H1 (cell line): ENCODE measurements at regions not wholly inside any gene's neighbourhood (a gene's known extent, or its start where the extent isn't known, plus 50 kb on each side); places are given as distances from the start of the nearest gene placed in this dataset.
A peak's percentile ranks its signal among the peaks of the same experiment; 100 is the strongest.

ENCODE experiments used
- CTCF ChIA-PET: fragments of 300-600 bp; sonication (Branson Sonifier 250); formaldehyde crosslinking; loops from one replicate; lab custom pipeline; 2021; ENCODE audit not compliant: partially characterized antibody; lab: Charles Lee
- POLR2A ChIA-PET: fragments of 300-600 bp; sonication (Branson Sonifier 250); formaldehyde crosslinking; loops from one replicate; lab custom pipeline; 2021; ENCODE audit warnings: inconsistent platforms; ENCODE audit not compliant: partially characterized antibody; lab: Charles Lee
- DNase-seq, 2 experiments: peaks; one replicate each; pipeline versions ENCODE4 v3.0.0 to v3.0.0-alpha.2; 2010 to 2022; ENCODE audit warnings: low spot score in 2 of 2, low read depth in 1 of 2, mixed read lengths in 1 of 2
- FAIRE-seq: peaks from 2 replicates; lab custom pipeline; 2011; peaks lifted over from hg19 to GRCh38; lab: Jason Lieb, UNC
- H2AFZ ChIP-seq: 2 replicates; pipeline ENCODE4 v1.8.1; 2012; ENCODE audit warnings: low read length, inconsistent platforms
- H2AK5ac ChIP-seq: 2 replicates; pipeline ENCODE4 v1.6.1; 2013; ENCODE audit warnings: low read depth, low read length
- H2BK120ac ChIP-seq: replicated peaks from 2 replicates; pipeline ENCODE3; 2013; ENCODE audit warnings: low read depth, low read length, inconsistent platforms
- H2BK12ac ChIP-seq: 2 replicates; pipeline ENCODE4 v1.6.1; 2013; ENCODE audit warnings: low read depth, low read length
- H2BK15ac ChIP-seq: 2 replicates; pipeline ENCODE4 v1.6.1; 2013; ENCODE audit warnings: low read length
- H2BK20ac ChIP-seq: 2 replicates; pipeline ENCODE4 v1.6.1; 2013; ENCODE audit warnings: low read length
- H2BK5ac ChIP-seq: 2 replicates; pipeline ENCODE4 v1.6.1; 2013; ENCODE audit warnings: low read depth, low read length
- H3K14ac ChIP-seq: 2 replicates; pipeline ENCODE4 v1.6.1; 2013; ENCODE audit warnings: inconsistent platforms; ENCODE audit not compliant: insufficient read length
- H3K18ac ChIP-seq: 2 replicates; pipeline ENCODE4 v1.6.1; 2013; ENCODE audit warnings: low read length; ENCODE audit errors: extremely low read depth
- H3K23ac ChIP-seq: 2 replicates; pipeline ENCODE4 v1.6.1; 2013; ENCODE audit warnings: inconsistent platforms; ENCODE audit not compliant: insufficient read length
- H3K23me2 ChIP-seq: 2 replicates; pipeline ENCODE4 v1.6.1; 2013; ENCODE audit warnings: low read depth, low read length
- H3K27ac ChIP-seq: 2 replicates; pipeline ENCODE4 v1.6.1; 2011; ENCODE audit warnings: low read depth, low read length, inconsistent platforms
- H3K27me3 ChIP-seq, 4 experiments: replicated peaks in 1 of 4; 1 replicate in 1 of 4; 2 replicates in 3 of 4; pipeline versions ENCODE4 v1.6.1 to v1.8.1; 2011 to 2013; ENCODE audit warnings: low read length in 3 of 4, mild to moderate bottlenecking in 3 of 4, inconsistent platforms in 2 of 4, mixed read lengths in 2 of 4, moderate library complexity in 1 of 4; ENCODE audit not compliant: control insufficient read depth in 3 of 4, insufficient read depth in 3 of 4; ENCODE audit errors: extremely low read depth in 1 of 4
- H3K36me3 ChIP-seq, 4 experiments: 2 replicates each; pipeline versions ENCODE4 v1.6.1 to v1.8.1; 2011 to 2013; ENCODE audit warnings: mild to moderate bottlenecking in 4 of 4, low read length in 3 of 4, moderate library complexity in 2 of 4, control low read depth in 1 of 4, inconsistent platforms in 1 of 4; ENCODE audit not compliant: insufficient read depth in 4 of 4, control insufficient read depth in 2 of 4
- H3K4ac ChIP-seq: replicated peaks from 2 replicates; pipeline ENCODE3; 2013; ENCODE audit warnings: low read length, low read depth, mixed read lengths, inconsistent platforms; ENCODE audit not compliant: insufficient read length
- H3K4me1 ChIP-seq, 4 experiments: replicated peaks in 1 of 4; 1 replicate in 1 of 4; 2 replicates in 3 of 4; pipeline versions ENCODE4 v1.6.1 to v1.8.1; 2011 to 2013; ENCODE audit warnings: low read length in 3 of 4, inconsistent platforms in 2 of 4, mixed read lengths in 1 of 4; ENCODE audit not compliant: insufficient read depth in 4 of 4, control insufficient read depth in 3 of 4
- H3K4me2 ChIP-seq, 2 experiments: 2 replicates each; pipeline versions ENCODE4 v1.6.1 to v1.8.1; 2011 to 2013; ENCODE audit warnings: low read depth in 2 of 2, low read length in 2 of 2, control low read depth in 1 of 2, inconsistent platforms in 1 of 2, mild to moderate bottlenecking in 1 of 2; ENCODE audit not compliant: insufficient read depth in 1 of 2
- H3K4me3 ChIP-seq, 4 experiments: fragments of 200-600, 300-600 bp in 1 of 4; sonication (generic), shearing (Covaris generic), sonication (Bioruptor Twin) in 1 of 4; 2 replicates each; pipeline versions ENCODE4 v1.5.1 to v1.8.1; 2011 to 2016; ENCODE audit warnings: low read length in 4 of 4, low read depth in 3 of 4, control low read depth in 2 of 4, inconsistent platforms in 2 of 4, mild to moderate bottlenecking in 2 of 4, mixed read lengths in 1 of 4, moderate library complexity in 1 of 4; ENCODE audit not compliant: insufficient read depth in 2 of 4; ENCODE audit errors: extremely low read depth in 1 of 4
- H3K56ac ChIP-seq: replicated peaks from 2 replicates; pipeline ENCODE3; 2013; ENCODE audit warnings: low read depth, mild to moderate bottlenecking, mixed read lengths, low read length, inconsistent platforms; ENCODE audit not compliant: insufficient read length
- H3K79me1 ChIP-seq: 2 replicates; pipeline ENCODE4 v1.6.1; 2013; ENCODE audit warnings: low read depth, low read length, control low read depth
- H3K79me2 ChIP-seq, 2 experiments: 2 replicates each; pipeline versions ENCODE4 v1.6.1 to v1.8.1; 2012 to 2013; ENCODE audit warnings: low read length in 2 of 2, mild to moderate bottlenecking in 2 of 2, inconsistent platforms in 1 of 2; ENCODE audit not compliant: insufficient read depth in 2 of 2, control insufficient read depth in 1 of 2
- H3K9ac ChIP-seq, 4 experiments: replicated peaks in 1 of 4; 1 replicate in 1 of 4; 2 replicates in 3 of 4; pipeline versions ENCODE4 v1.6.1 to v1.8.1; 2011 to 2013; ENCODE audit warnings: low read depth in 3 of 4, low read length in 3 of 4, control low read depth in 2 of 4, mild to moderate bottlenecking in 2 of 4, moderate library complexity in 2 of 4, inconsistent platforms in 1 of 4; ENCODE audit errors: extremely low read depth in 1 of 4
- H3K9me3 ChIP-seq, 2 experiments: 2 replicates each; pipeline versions ENCODE4 v1.6.1 to v1.8.1; 2012 to 2013; ENCODE audit warnings: mild to moderate bottlenecking in 2 of 2, moderate library complexity in 2 of 2, control low read depth in 1 of 2, inconsistent platforms in 1 of 2, low read depth in 1 of 2, low read length in 1 of 2, mixed read lengths in 1 of 2; ENCODE audit not compliant: insufficient read depth in 2 of 2
- H4K20me1 ChIP-seq, 2 experiments: replicated peaks in 1 of 2; 2 replicates each; pipeline versions ENCODE3 to v1.8.1; 2011 to 2013; ENCODE audit warnings: inconsistent platforms in 2 of 2, low read length in 2 of 2, mild to moderate bottlenecking in 1 of 2; ENCODE audit not compliant: insufficient read depth in 2 of 2, control insufficient read depth in 1 of 2
- H4K5ac ChIP-seq: 2 replicates; pipeline ENCODE4 v1.6.1; 2013; ENCODE audit warnings: low read length, low read depth, mixed read lengths, inconsistent platforms; ENCODE audit not compliant: insufficient read length
- H4K8ac ChIP-seq: 2 replicates; pipeline ENCODE4 v1.8.0; 2013; ENCODE audit warnings: mild to moderate bottlenecking, moderate library complexity, low read length, inconsistent platforms; ENCODE audit not compliant: insufficient read depth; ENCODE audit errors: extremely low read depth
- H4K91ac ChIP-seq: replicated peaks from 2 replicates; pipeline ENCODE3; 2013; ENCODE audit warnings: low read length, mixed read lengths, inconsistent platforms; ENCODE audit not compliant: insufficient read length
- BCL11A ChIP-seq, 2 experiments: IDR thresholded peaks; one replicate each; pipeline ENCODE4 v1.6.1; 2011; ENCODE audit warnings: low read depth in 2 of 2, low read length in 2 of 2, mild to moderate bottlenecking in 2 of 2
- CBX8 ChIP-seq: fragments of 300-800, 300-1000 bp; sonication (generic); IDR thresholded peaks from 2 replicates; pipeline ENCODE4 v1.7.1; 2016; ENCODE audit warnings: low read depth, low read length, borderline replicate concordance
- CREB1 ChIP-seq: IDR thresholded peaks from 2 replicates; pipeline ENCODE4 v1.6.1; 2012; ENCODE audit warnings: inconsistent platforms
- EZH2 ChIP-seq: fragments of 200-600 bp; sonication (generic); IDR thresholded peaks from 2 replicates; pipeline ENCODE4 v1.7.1; 2012; ENCODE audit warnings: low read depth, mild to moderate bottlenecking, moderate library complexity, low read length, inconsistent platforms; ENCODE audit not compliant: severe bottlenecking
- HDAC6 ChIP-seq: IDR thresholded peaks from one replicate; pipeline ENCODE4 v1.7.1; 2012; ENCODE audit warnings: low read depth, mild to moderate bottlenecking, inconsistent platforms, low read length, moderate library complexity
- KDM4A ChIP-seq: IDR thresholded peaks from one replicate; pipeline ENCODE4 v1.7.1; 2012; ENCODE audit warnings: low read depth, mild to moderate bottlenecking, moderate library complexity, low read length, inconsistent platforms; ENCODE audit not compliant: severe bottlenecking
- POLR2AphosphoS5 ChIP-seq: IDR thresholded peaks from 2 replicates; pipeline ENCODE4 v1.6.1; 2011; ENCODE audit warnings: low read depth, low read length
- RBBP5 ChIP-seq: IDR thresholded peaks from 2 replicates; pipeline ENCODE4 v1.7.1; 2012; ENCODE audit warnings: low read depth, mild to moderate bottlenecking, inconsistent platforms, low read length, moderate library complexity, borderline replicate concordance
- SIRT6 ChIP-seq: IDR thresholded peaks from one replicate; pipeline ENCODE4 v1.7.1; 2012; ENCODE audit warnings: low read length, inconsistent platforms
- YY1 ChIP-seq: IDR thresholded peaks from 2 replicates; pipeline ENCODE4 v1.6.1; 2011; ENCODE audit warnings: low read depth, mild to moderate bottlenecking, low read length
- ZNF274 ChIP-seq: IDR thresholded peaks from 2 replicates; pipeline ENCODE4 v1.7.0; 2012; ENCODE audit warnings: low read length, borderline replicate concordance; ENCODE audit errors: extremely low read depth
- TF ChIP-seq, protein P1 (sequence below): IDR thresholded peaks from 2 replicates; pipeline ENCODE4 v1.6.1; 2012; ENCODE audit warnings: inconsistent platforms
- TF ChIP-seq, protein P2 (sequence below): IDR thresholded peaks from 2 replicates; pipeline ENCODE4 v1.6.1; 2011; ENCODE audit warnings: low read length, improper control_type of control experiment

DNA sequence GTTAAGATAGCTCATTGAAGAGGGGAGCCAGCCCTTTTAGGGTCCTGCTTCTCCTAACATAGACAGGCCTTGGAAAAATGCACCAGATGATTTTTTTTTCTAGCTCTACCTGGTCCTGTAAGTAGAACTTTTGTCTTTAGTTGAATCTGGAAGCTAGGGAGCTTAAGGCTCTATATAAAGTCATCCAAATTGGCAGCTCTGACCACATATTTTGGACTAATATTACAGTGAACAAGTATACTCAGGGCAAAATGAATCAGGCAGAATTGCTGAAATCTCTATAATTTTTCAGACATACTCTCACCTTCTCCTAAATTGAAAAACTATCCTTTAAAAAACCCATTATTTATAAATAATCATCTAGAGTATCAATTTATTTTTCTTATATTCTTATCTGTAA is 375.6 kb downstream of the OSTF1 start:
- no peak overlapping the region for H3K9ac ChIP-seq
- no peak overlapping the region for H3K14ac ChIP-seq
- no peak overlapping the region for H2BK15ac ChIP-seq
- no peaks in the 10 kb centered on the region for H3K23me2 ChIP-seq
- FAIRE-seq = no peak
- no peaks in the 10 kb centered on the region for H4K20me1 ChIP-seq
- H2BK20ac ChIP-seq = no peak overlapping the region
- no peak overlapping the region for H3K4me2 ChIP-seq
- H3K4ac ChIP-seq = no peak overlapping the region
- no peak overlapping the region for H3K4me3 ChIP-seq
- no peak overlapping the region for H3K23ac ChIP-seq
- H2BK12ac ChIP-seq = no peak overlapping the region
- H4K5ac ChIP-seq = no peak overlapping the region
- no peaks in the 10 kb centered on the region for H3K79me2 ChIP-seq
- H3K27ac ChIP-seq = no peak overlapping the region
- no peaks in the 10 kb centered on the region for H3K27me3 ChIP-seq
- no peak overlapping the region for H2AFZ ChIP-seq
- H4K8ac ChIP-seq = no peak overlapping the region
- ChIA-PET CTCF (interaction anchor here (0.7 to 1.9 kb wide), 3 partner anchors 8 to 198 kb away, joined by 3 to 5 read pairs (median 4); no protein-coding TSS in a partner anchor), POLR2A (no interaction called here)
- H3K79me1 ChIP-seq = no peaks in the 10 kb centered on the region
- TF ChIP-seq, protein P1, sequence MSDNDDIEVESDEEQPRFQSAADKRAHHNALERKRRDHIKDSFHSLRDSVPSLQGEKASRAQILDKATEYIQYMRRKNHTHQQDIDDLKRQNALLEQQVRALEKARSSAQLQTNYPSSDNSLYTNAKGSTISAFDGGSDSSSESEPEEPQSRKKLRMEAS = no peak
- TF ChIP-seq ZNF274 (no peak), RBBP5 (no peak), POLR2AphosphoS5 (no peak), HDAC6 (no peak), BCL11A (IDR thresholded peaks at IDR 0.05; ENCODE audit: low read depth in 2 of 2, low read length in 2 of 2) (no peak), KDM4A (no peak), CREB1 (no peak), SIRT6 (no peak), EZH2 (no peak), CBX8 (no peak), YY1 (no peak)
- TF ChIP-seq, protein P2, sequence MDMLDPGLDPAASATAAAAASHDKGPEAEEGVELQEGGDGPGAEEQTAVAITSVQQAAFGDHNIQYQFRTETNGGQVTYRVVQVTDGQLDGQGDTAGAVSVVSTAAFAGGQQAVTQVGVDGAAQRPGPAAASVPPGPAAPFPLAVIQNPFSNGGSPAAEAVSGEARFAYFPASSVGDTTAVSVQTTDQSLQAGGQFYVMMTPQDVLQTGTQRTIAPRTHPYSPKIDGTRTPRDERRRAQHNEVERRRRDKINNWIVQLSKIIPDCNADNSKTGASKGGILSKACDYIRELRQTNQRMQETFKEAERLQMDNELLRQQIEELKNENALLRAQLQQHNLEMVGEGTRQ = no peak
- no peak overlapping the region for H4K91ac ChIP-seq
- no peak overlapping the region for H3K18ac ChIP-seq
- peak overlapping the region; percentile 44 for H2BK120ac ChIP-seq
- H3K9me3 ChIP-seq = no peaks in the 10 kb centered on the region
- no peak for DNase-seq
- no peak overlapping the region for H2BK5ac ChIP-seq
- H3K36me3 ChIP-seq = no peaks in the 10 kb centered on the region
- no peak overlapping the region for H2AK5ac ChIP-seq
- peaks cover 0 to 10% (median 3%) of the 10 kb centered on the region in 4 experiments; a peak in 3 of 7 replicates for H3K4me1 ChIP-seq
- no peak overlapping the region for H3K56ac ChIP-seq
